GM21786 (cell line): ENCODE measurements at regions not wholly inside any gene's neighbourhood (a gene's known extent, or its start where the extent isn't known, plus 50 kb on each side); places are given as distances from the start of the nearest gene placed in this dataset.

Source experiments
- ATAC-seq: cut with Tn5 transposase; IDR thresholded peaks from one replicate; pipeline ENCODE4 v1.9.1; 2021; ENCODE audit not compliant: unreplicated experiment

DNA sequence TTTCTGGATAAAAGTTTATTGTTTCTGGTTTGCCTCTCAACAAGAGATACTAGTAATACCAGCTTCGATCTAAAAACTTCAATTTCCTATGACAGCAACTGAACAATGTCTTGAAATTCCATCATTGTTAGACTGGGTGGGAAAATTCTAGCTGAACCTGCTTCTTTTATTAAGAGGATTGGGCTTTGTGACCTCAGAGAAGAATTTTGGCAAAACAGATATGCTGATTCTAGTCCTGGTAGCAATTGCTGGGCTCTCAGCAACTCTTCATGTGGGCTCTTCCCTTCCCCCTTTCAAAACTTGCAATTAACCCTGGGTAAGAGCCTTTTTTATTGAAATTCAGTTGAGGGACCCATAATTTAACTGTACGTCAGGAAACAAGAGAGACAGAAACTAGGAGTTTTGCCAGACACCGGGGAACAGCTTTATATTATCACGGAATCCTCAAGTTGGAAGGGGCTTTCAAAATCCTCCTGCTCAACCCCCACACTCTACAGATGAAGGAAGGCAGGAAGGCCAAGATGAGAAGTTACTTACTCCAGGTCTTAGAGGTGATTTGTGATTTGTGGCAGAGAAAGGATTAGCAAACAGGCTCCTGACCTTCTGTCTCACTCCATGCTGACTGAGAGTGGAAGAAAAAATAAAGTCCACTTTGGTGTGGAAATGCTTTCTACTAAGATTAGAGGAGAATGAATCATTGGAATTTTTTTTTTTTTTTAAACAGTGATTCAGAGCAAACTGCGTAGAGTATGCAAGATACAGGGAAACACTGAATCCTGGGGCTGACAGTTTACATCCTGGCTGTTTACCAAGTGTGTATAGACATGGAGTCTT lies 239.0 kb upstream of the ATP2B1 start:
- ATAC-seq, result no peak

DNA sequence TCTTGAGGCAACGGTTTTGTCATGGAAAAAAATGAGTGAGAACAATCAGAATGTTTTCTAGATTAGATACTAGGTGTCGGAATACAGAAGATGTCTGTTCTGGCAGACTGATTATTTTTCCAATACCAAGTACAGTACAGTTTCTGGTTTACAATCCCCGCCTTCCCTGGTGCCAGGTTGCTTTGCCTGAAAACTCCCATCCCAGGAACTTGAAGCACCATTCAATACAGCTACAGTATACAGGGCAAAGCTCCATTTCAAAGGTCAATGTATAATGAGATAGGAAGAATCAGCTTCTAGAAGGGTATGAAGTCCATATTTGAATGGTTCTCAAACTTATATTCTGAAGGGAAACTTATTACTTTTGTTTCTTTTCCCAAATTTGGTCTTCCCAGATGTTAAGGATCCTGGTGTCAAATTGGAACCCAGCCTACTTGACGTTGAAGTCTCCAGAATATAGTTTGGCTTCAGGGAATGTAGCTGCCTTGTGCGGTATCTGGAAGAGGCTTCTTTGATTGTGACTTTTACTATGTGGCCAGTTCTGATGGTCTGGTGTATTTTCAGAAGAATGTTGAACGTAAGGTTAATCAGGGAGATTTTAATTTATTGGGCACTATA lies 238.0 kb upstream of the ATP2B1 start:
- no peak for ATAC-seq

DNA sequence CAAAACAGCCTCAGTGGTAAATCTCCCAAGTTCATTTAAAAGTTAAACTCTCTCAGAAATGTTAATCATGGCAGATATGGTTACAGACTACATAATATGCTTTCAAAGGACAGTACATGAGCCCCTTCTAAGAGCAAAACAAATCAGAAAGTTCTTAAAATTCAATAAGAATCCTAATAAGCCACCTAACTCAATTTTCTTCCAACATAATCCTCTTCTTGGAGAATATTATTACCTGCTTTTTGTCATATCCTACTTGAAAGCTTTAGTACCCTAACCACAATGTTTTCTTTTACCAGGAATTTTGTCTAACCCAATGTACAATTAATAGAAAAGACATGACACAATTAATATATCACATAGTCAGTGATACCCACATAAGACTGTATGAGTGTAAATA lies 236.5 kb upstream of the ATP2B1 start:
- ATAC-seq, result no peak

DNA sequence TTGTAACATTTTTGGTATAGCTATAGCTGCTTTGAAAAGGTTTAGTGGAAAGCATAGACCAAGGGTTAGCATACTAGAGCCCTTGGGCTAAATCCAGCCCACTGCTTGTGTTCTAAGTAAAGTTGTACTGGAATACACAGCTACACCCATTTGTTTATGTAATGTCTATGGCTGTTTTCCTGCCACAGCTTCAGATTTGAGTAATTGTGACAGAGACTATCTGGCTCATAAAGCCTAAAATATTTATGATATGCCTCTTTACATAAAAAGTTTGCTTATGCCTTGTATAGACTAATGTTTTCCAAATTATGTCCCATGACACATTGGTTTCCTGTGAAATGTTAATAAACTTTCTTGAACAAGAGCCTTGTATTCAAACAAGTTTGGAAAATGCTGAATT lies 234.8 kb upstream of the ATP2B1 start:
- no peak for ATAC-seq

DNA sequence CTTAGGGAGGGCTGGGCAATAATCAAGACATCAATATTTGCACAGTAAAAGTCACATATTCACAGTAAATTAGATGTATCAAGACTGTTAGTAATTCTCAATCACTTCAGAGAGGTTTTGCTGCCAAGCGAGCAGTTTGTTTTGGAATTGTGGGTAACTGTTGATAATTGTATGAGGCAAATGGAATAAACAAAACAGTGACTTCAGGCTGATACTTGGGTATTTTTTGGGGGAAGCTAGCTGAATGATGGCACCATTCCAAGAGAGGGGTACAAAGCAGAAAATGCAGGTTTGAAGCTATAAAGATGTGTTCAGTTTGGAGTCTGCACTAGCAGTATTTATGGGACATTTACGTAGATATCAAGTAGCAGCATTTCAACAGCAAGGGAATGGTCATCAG lies 232.8 kb upstream of the ATP2B1 start:
- no peak for ATAC-seq

DNA sequence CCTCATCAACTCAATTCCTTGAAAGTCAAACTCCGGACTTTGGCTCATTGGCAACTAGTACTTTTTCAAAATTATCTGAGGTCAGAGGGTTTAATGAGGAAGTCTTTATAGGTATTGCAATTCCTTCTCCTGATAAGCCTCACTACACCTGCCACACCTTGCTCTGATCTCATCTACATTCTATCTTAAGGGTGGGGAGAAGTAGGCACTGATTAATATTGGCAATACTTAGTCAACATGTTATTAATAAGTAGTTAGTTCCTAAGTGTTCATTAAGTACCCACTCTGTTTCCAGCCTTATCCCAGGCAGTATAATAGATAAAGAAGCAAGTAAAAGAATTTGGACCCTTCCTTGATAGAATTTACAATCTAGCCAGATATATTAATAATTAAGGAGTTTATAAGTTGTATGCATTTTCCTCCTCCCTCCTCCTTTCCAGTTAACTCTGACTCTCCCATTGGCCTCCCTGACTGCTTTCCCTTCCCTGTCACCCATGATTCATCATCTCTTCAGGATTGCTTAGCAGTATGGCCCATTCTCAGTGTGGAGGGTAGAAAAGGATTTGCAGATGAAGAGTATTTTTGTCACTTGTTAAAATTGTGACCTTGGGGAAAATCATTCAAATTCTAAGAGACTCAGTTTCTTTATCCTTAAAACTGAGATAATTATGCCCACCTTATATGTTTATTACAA lies 231.0 kb upstream of the ATP2B1 start:
- no peak for ATAC-seq

DNA sequence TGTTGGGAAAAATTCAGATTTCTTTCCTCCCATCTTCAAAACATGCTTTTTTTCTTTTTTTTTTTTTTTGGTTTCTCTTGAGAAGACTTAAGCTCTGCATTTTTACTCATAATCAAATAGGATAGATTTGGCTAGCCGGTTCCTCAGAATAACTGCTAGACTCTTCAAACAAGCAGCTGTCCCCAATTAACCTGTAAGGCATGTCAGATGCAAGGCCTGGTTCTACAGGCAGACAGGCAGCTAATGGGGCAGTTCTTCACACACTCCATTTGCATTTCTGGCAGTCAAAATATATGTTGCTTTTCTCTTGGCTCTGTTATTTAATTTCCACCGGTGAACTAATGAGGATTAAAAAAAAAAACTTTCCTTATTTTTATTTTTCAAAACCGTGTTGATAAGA lies 228.0 kb upstream of the ATP2B1 start:
- no peak for ATAC-seq

DNA sequence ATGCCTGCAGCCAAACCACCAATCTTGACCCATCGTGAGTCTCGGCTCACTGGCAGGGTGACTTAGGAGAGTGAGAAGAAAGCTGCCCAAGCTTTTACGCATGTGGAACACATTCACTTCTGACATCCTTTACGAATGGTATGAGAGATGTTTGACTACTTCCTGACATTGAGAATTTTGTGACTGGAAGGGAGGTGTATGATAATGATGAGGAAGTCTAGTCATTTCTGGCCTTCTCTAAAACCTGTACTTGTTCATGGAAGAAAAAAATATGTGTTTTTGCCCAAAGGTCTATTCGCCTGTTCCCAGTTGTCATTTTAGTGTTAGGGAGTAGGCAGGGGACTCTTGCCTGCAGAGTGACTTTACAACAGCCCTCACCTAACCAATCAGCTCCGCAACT lies 227.2 kb upstream of the ATP2B1 start:
- peak; percentile 89 for ATAC-seq

DNA sequence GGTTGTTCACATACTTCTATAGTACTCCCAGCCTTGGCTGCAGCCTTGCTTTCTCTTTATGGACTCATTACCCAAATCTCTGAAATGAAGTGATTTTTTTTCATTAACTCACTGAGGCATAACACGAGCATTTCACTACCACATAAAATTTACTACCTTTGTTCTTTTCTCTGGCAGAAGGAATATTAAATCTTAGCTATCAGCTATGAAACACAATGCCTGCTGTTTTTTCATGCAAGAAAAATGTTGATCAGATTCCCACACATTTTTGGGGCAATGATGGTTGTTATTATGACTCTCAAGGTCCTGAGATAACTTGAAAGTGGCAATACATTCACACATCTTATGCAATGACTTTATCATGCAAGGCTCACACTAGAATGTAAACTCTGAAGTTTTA lies 225.3 kb upstream of the ATP2B1 start:
- ATAC-seq, result no peak

DNA sequence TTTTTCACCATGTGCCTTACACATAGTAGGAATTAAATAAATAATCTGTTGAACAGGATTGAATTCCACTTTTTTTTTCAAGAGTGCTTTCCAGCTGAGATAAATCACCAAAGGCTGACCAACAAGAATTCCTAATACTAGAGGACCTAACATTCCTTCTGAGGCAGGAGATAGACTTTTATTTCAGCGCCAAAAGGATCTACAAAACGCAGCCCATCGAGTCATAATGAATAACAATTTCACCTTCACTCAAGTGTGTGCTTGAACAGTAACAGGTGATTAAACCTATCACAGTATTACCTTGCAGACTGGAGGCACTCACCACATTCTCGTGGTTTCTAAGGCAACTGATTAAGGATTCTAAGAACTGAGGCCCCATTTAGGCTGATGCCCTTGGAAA lies 224.3 kb upstream of the ATP2B1 start:
- no peak for ATAC-seq

DNA sequence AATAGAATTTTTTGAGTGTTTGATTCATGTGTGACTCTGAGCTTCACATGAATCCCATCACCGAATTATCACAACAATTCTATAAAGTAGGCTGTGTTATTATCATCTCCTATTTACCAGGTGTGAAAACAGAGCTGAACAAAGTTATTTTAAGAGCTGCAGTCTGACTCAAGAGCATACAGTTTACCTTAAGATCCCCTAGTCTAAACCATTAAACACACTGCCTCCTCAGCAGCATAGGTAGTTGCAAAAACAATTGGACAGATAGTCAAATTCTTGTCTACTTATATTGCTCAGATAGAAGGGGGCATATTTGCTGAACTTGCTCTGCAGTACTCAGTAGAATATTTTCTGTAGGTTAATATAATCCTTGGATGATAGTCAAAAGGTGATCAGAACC lies 219.8 kb upstream of the ATP2B1 start:
- ATAC-seq, result no peak

DNA sequence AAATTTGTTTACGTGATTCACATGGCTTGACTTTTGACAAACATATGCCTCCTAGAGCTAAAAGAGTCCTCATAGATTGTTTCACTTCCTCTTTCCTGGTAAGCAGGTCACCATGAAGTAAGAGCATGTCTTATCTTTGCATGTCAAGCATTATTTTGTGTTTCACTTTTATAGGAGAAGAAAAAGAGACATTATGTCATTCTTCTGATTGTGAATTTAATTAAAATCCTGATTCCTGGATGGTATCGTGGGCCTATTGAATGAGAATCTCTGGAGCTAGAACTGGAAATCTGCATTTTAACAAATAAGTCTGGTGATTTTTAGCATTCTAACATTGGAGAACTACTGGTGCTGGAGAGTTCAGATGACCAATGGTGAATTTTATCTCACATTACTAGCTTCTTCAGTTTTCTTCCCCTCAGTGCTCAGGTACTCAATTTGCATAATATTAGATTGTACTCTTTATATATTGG lies 218.6 kb upstream of the ATP2B1 start:
- ATAC-seq, result peak; percentile 98

DNA sequence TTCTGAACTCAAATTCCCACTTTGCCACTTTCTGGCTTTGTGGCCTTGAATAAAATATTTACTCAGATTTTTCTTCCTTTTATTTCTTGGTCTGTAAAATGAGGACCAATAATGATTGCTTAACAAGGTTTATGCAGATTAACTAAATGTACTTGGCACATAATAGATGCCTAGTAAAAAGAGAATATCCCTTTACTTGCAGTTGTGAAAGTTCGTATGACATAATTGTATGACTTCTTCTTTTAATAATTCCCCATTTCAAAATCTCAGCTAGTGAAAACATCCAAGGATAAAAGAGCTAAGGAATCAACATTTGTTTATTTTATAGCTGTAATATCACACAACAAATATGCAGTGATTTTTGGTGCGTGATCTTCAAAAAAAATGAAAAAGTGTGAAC lies 215.6 kb upstream of the ATP2B1 start:
- no peak for ATAC-seq

DNA sequence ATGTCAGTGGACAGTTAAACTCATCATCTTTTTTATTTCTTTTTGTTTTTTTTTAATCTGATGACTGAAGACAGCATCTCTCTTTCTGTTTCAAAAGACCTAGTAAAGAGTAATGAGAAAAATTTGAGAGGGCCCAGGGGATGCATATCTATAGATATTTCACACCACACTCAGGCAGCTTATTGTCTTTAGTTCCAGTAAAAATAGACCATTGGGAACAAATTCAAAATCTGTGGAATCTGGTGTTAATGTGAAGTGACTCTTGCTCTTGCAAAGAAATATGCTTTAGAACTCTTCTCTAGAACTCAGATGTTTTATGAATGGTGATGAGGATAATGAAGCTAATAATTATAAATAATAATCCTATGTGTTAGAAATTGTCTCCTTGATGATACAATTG lies 214.5 kb upstream of the ATP2B1 start:
- no peak for ATAC-seq

DNA sequence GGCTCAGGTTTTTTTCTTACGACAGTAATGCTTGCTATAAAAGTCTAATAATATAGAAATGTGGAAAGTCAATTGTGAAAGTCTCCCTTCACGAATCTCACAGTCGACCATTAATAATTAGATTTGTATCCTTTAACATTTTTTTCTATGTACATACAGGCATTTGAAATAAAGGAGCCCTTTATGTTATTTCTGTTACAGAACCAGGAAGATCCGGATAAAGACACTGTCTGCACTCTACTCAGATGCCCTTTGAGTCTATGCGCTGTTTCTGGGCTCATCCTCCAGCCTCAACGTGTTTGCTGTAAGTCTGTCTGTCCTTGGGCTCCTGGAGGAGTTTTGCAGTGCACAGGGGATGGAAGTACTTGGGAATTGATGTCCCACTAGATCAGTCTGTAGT lies 212.2 kb upstream of the ATP2B1 start:
- ATAC-seq, result no peak

DNA sequence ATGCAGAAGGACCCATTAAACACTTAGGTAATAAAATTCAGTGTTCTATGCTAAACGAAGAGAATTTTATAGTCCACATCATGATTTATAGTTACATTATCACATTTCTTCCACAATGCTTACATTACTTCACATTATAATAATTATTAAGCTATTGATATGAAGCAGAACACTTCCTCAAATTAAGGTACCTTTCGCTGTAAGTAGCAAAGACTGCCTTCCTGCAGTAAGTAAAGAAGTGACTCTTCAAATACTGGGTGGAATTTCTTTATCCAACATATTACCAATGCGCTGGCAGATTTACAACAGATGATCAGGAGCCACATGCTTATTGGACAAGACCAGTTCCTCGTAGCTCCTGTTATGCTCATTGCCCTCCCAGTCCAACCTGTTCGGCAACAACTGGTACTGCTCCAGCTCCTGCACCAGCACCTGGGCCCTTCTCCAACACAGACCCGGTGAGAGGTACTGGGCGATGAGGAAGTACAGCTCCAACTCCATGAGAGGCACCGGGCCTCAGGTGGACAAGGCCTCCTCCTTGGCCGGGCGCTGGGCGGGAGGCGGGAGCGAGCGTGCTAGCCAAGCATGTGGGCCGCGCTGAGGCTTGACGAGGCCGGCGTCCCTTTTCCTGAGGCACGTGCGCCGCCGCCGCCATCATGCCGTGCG lies 210.7 kb upstream of the ATP2B1 start:
- no peak for ATAC-seq

DNA sequence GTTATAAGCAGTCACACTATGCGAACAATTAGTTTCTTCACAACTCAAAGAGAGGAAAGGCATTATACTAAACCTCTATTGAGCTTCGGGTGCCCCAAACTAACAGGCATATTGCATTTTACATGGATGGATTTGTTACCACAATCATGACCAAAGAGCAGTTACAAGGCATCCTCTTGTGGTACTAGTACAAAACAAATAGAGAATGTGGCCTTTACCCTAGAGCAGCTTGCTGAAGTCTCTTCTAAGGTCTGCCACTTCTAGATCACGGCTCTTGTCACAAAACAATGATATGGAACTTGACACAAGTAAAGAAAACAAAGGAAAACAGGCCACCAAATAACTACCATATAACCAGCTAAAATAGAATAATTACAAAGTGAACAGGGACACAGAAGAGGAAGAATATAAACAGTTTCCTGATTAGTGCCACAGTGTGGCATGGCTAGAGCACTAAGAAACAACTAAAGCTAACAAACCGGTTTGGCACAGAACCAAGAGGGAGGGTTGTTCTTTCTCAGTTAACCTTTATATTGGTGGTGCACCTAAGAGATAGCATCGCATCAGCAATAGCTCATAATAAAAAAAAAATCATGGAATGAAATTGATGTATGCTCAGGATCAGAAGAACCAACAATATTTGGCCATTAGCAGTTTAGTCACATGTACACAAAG lies 209.7 kb upstream of the ATP2B1 start:
- no peak for ATAC-seq

DNA sequence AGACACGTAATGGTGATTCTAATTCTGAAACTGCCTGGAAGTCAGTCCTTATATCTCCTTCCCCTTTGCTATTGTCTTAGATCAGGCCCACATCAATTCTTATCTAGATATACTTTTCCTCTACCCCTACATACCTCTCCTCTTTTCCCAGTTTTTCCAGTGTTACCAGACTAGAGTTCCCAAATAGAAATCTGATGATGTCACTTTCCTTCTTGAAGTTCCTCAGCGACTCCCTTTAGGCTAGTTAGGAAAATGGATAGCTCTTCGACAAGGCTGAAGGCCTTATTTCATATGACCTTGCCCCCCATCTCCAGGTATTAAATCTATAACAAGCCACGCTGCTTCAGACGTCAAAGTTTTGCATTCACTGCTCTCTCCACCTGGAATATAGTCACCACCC lies 201.1 kb upstream of the ATP2B1 start:
- no peak for ATAC-seq

DNA sequence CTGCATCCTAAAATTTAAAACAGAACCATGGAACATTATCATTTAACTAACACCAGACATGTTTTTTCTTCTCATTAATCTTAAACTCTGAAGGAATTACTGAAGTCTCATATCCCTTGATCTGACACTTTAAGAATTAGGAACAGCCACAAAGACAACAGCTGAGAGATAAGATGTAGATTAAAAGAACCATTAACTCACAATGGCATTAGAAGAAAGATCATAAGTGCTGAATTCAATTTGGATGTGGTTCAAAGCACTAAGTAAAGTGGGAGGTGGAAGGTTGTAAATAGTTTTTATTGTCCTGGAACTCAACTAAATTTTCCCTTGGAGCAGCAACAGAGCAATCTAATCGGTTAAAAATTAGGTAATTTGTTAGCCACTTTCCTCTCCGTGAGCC lies 199.0 kb upstream of the ATP2B1 start:
- no peak for ATAC-seq

DNA sequence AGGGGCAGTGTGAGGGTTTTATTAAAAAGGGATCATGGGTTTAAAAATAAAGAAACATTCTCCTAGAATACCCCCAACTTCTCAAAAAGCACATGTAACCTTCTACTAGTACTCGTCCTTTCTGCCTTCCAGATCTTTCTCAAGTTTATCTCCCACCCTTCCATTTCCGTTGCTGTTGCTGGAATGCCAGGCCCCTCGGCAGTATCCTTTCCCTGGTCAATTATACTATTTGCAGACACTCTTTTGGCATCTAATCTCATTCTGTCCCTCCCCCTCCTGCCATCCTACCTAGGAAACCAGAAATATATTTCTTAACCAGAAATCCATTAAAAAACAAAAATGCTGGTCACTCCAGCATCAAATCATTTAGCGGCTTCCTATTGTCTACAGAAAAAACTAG lies 198.2 kb upstream of the ATP2B1 start:
- ATAC-seq, result no peak

DNA sequence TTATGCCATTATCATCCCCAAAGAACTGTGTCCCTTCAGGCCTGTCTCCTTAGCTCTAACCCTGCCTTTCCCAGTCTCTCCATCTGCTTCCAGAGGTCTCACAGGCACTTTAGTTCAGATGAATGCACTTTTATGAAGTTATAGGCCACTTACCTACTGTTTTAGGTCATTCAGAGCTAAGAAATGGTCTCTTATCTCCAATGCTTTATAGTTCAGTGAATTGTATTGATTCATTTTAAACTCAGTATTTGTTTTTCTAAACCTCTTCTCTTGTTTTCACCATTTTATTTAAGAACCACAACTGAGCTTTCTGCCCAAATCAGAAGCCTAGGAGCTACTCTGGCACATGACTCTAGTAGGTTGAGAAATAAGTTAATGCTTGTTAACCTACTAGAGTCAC lies 197.5 kb upstream of the ATP2B1 start:
- ATAC-seq, result no peak
